HL-60 (cell line): ENCODE measurements at regions not wholly inside any gene's neighbourhood (a gene's known extent, or its start where the extent isn't known, plus 50 kb on each side); places are given as distances from the start of the nearest gene placed in this dataset.

ENCODE experiments used
- CTCF ChIP-seq: IDR thresholded peaks from one replicate; pipeline ENCODE4 v1.5.1; 2011; ENCODE audit warnings: low read length, control low read depth, inconsistent platforms; ENCODE audit not compliant: insufficient read depth
- POLR2AphosphoS5 ChIP-seq: IDR thresholded peaks from 2 replicates; pipeline ENCODE4 v1.6.1; 2012; ENCODE audit warnings: low read depth
- REST ChIP-seq: IDR thresholded peaks from 2 replicates; pipeline ENCODE4 v1.6.1; 2012; ENCODE audit warnings: low read depth; ENCODE audit not compliant: insufficient replicate concordance
- SPI1 ChIP-seq: IDR thresholded peaks from 2 replicates; pipeline ENCODE4 v1.6.1; 2012; ENCODE audit warnings: low read depth, mild to moderate bottlenecking, borderline replicate concordance

GRCh38 chr5:43769571-43770355 lies 166.8 kb downstream of the NNT start:
- TF ChIP-seq CTCF (no peak), POLR2AphosphoS5 (no peak), SPI1 (no peak), REST (no peak)
